Medulla oblongata (tissue), 1 donor: ENCODE measurements at regions not wholly inside any gene's neighbourhood (a gene's known extent, or its start where the extent isn't known, plus 50 kb on each side); places are given as distances from the start of the nearest gene placed in this dataset.

Experiments
- DNase-seq: peaks from one replicate; pipeline ENCODE4 v3.0.0-alpha.2; 2015; ENCODE audit errors: extremely low spot score

- no peak for DNase-seq
Measured at GRCh38 chr7:115883629-115884028, 146.9 kb downstream of the TFEC start.

GRCh38 chr7:115881476-115881875, 149.1 kb downstream of the TFEC start:
- no peak for DNase-seq

GRCh38 chr7:115879171-115879570, 151.4 kb downstream of the TFEC start:
- no peak for DNase-seq

GRCh38 chr7:115869801-115870200, 160.8 kb downstream of the TFEC start:
- DNase-seq, result no peak

- no peak for DNase-seq
Measured at GRCh38 chr7:115869190-115869589, 161.4 kb downstream of the TFEC start.

- no peak for DNase-seq
Measured at GRCh38 chr7:115868369-115868768, 162.2 kb downstream of the TFEC start.

GRCh38 chr7:115864082-115864481, 166.5 kb downstream of the TFEC start:
- DNase-seq, result peak; percentile 19

- DNase-seq, result peak; percentile 43
Measured at GRCh38 chr7:115851291-115851690, 179.3 kb downstream of the TFEC start.

GRCh38 chr7:115850774-115851173, 179.8 kb downstream of the TFEC start:
- DNase-seq, result no peak

GRCh38 chr7:115844857-115845256, 185.7 kb downstream of the TFEC start:
- no peak for DNase-seq

GRCh38 chr7:115840702-115841101, 189.9 kb downstream of the TFEC start:
- no peak for DNase-seq

- DNase-seq, result no peak
Measured at GRCh38 chr7:115838829-115839228, 191.7 kb downstream of the TFEC start.

- DNase-seq, result no peak
Measured at GRCh38 chr7:115831371-115831770, 199.2 kb downstream of the TFEC start.

- no peak for DNase-seq
Measured at GRCh38 chr7:115827305-115828045, 203.1 kb downstream of the TFEC start.

GRCh38 chr7:115825456-115826115, 205.0 kb downstream of the TFEC start:
- DNase-seq, result no peak

GRCh38 chr7:115822801-115823200, 207.8 kb downstream of the TFEC start:
- DNase-seq, result no peak

- no peak for DNase-seq
Measured at GRCh38 chr7:115822380-115822779, 208.2 kb downstream of the TFEC start.

GRCh38 chr7:115816318-115816974, 214.1 kb downstream of the TFEC start:
- no peak for DNase-seq

- no peak for DNase-seq
Measured at GRCh38 chr7:115812794-115813193, 217.8 kb downstream of the TFEC start.

- no peak for DNase-seq
Measured at GRCh38 chr7:115805458-115805857, 225.1 kb downstream of the TFEC start.

- DNase-seq, result no peak
Measured at GRCh38 chr7:115802415-115802814, 228.1 kb downstream of the TFEC start.

GRCh38 chr7:115799430-115799829, 231.1 kb downstream of the TFEC start:
- DNase-seq, result no peak
